ENCODE measurements at regions not wholly inside any gene's neighbourhood (a gene's known extent, or its start where the extent isn't known, plus 50 kb on each side); places are given as distances from the start of the nearest gene placed in this dataset.

- no peak overlapping the region for H3K4me3 ChIP-seq (ENCODE audit: low read length in 3 of 3)
- TF ChIP-seq CTCF (IDR thresholded peaks at IDR 0.05; ENCODE audit: borderline replicate concordance, extremely low read depth, insufficient read depth), result no peak
- peak in 4 of 5 donors; percentile 66 to 90 (median 76) for DNase-seq
- H3K4me1 ChIP-seq (ENCODE audit: control insufficient read depth in 2 of 3, insufficient read depth in 2 of 3, low read depth in 1 of 3, low read length in 3 of 3), result peaks cover 0 to 12% (median under 1%) of the 10 kb centered on the region in 3 donors
- FAIRE-seq, result no peak
- peak overlapping the region in 1 of 3 donors; percentile 38 for H3K9ac ChIP-seq (ENCODE audit: low read length in 3 of 3)
- intact Hi-C loops (cut with DNase I), result no loop called here
- H3K36me3 ChIP-seq (ENCODE audit: control insufficient read depth in 2 of 3, insufficient read depth in 3 of 3, low read length in 3 of 3), result no peaks in the 10 kb centered on the region
- H3K9me3 ChIP-seq (ENCODE audit: control insufficient read depth in 2 of 3, insufficient read depth in 1 of 3, low read length in 3 of 3), result no peaks in the 10 kb centered on the region
- H3K27ac ChIP-seq (ENCODE audit: low read depth in 2 of 2, low read length in 2 of 2), result peak overlapping the region; percentile 70 to 77
- no peaks in the 10 kb centered on the region for H3K27me3 ChIP-seq (ENCODE audit: control insufficient read depth, insufficient read depth, low read length)
Observed at GRCh38 chr5:68544648-68545552, 329.3 kb downstream of the PIK3R1 start.

- Histone ChIP-seq H3K36me3 (ENCODE audit: control insufficient read depth in 2 of 3, insufficient read depth in 3 of 3, low read length in 3 of 3) (no peaks in the 10 kb centered on the region), H3K27ac (ENCODE audit: low read depth in 2 of 2, low read length in 2 of 2) (peak overlapping the region; percentile 46 to 70), H3K27me3 (ENCODE audit: control insufficient read depth, insufficient read depth, low read length) (no peaks in the 10 kb centered on the region), H3K9ac (ENCODE audit: low read length in 3 of 3) (no peak overlapping the region), H3K9me3 (ENCODE audit: control insufficient read depth in 2 of 3, insufficient read depth in 1 of 3, low read length in 3 of 3) (no peaks in the 10 kb centered on the region), H3K4me3 (ENCODE audit: low read length in 3 of 3) (no peak overlapping the region), H3K4me1 (ENCODE audit: control insufficient read depth in 2 of 3, insufficient read depth in 2 of 3, low read depth in 1 of 3, low read length in 3 of 3) (peaks cover 0 to 12% (median 0%) of the 10 kb centered on the region in 3 donors)
- no peak for FAIRE-seq
- DNase-seq, result no peak
- intact Hi-C loops (cut with DNase I), result no loop called here
- no peak for TF ChIP-seq CTCF (IDR thresholded peaks at IDR 0.05; ENCODE audit: borderline replicate concordance, extremely low read depth, insufficient read depth)
Observed at GRCh38 chr5:68545636-68546295, 330.2 kb downstream of the PIK3R1 start.

GRCh38 chr5:68547056-68547455 lies 331.5 kb downstream of the PIK3R1 start:
- no peaks in the 10 kb centered on the region for H3K27me3 ChIP-seq (ENCODE audit: control insufficient read depth, insufficient read depth, low read length)
- H3K27ac ChIP-seq (ENCODE audit: low read depth in 2 of 2, low read length in 2 of 2), result no peak overlapping the region
- H3K36me3 ChIP-seq (ENCODE audit: control insufficient read depth in 2 of 3, insufficient read depth in 3 of 3, low read length in 3 of 3), result no peaks in the 10 kb centered on the region
- DNase-seq (no peak), FAIRE-seq (no peak)
- no peak for TF ChIP-seq CTCF (IDR thresholded peaks at IDR 0.05; ENCODE audit: borderline replicate concordance, extremely low read depth, insufficient read depth)
- H3K9me3 ChIP-seq (ENCODE audit: control insufficient read depth in 2 of 3, insufficient read depth in 1 of 3, low read length in 3 of 3), result no peaks in the 10 kb centered on the region
- intact Hi-C loops (cut with DNase I), result no loop called here
- no peak overlapping the region for H3K4me3 ChIP-seq (ENCODE audit: low read length in 3 of 3)
- peaks cover 0 to 12% (median 0%) of the 10 kb centered on the region in 3 donors for H3K4me1 ChIP-seq (ENCODE audit: control insufficient read depth in 2 of 3, insufficient read depth in 2 of 3, low read depth in 1 of 3, low read length in 3 of 3)
- H3K9ac ChIP-seq (ENCODE audit: low read length in 3 of 3), result no peak overlapping the region

All from kidney (tissue), 13 donors.